Kidney epithelial cell (primary cell): ENCODE measurements at regions not wholly inside any gene's neighbourhood (a gene's known extent, or its start where the extent isn't known, plus 50 kb on each side); places are given as distances from the start of the nearest gene placed in this dataset.

Experiments
- DNase-seq: peaks from one replicate; pipeline ENCODE4 v3.0.0-alpha.2; 2010; ENCODE audit warnings: low read depth
- H3K27me3 ChIP-seq: 2 replicates; pipeline ENCODE4 v1.6.0; 2011; ENCODE audit warnings: low read length; ENCODE audit not compliant: control insufficient read depth, insufficient read depth
- H3K36me3 ChIP-seq: 2 replicates; pipeline ENCODE4 v1.5.1; 2011; ENCODE audit warnings: low read length; ENCODE audit not compliant: control insufficient read depth, insufficient read depth
- H3K4me3 ChIP-seq: 2 replicates; pipeline ENCODE4 v1.5.1; 2011; ENCODE audit warnings: low read depth, mild to moderate bottlenecking, control low read depth, low read length
- CTCF ChIP-seq: IDR thresholded peaks from 2 replicates; pipeline ENCODE4 v1.5.1; 2011; ENCODE audit warnings: mild to moderate bottlenecking, moderate library complexity, low read length, control low read depth, inconsistent platforms; ENCODE audit not compliant: insufficient read depth, poor library complexity, severe bottlenecking

- no peak for TF ChIP-seq CTCF
- no peaks in the 10 kb centered on the region for H3K36me3 ChIP-seq
- DNase-seq = no peak
- no peaks in the 10 kb centered on the region for H3K27me3 ChIP-seq
- H3K4me3 ChIP-seq = no peak overlapping the region
Measured at GRCh38 chr16:66084306-66084705, 282.2 kb upstream of the CDH5 start.

- no peak for TF ChIP-seq CTCF
Measured at GRCh38 chr16:66083171-66083570, 283.3 kb upstream of the CDH5 start.

GRCh38 chr16:66082424-66082823 lies 284.1 kb upstream of the CDH5 start:
- TF ChIP-seq CTCF = no peak

More at GRCh38 chr16:66083171-66083570, 283.3 kb upstream of the CDH5 start:
- Histone ChIP-seq H3K36me3 (no peaks in the 10 kb centered on the region), H3K27me3 (no peaks in the 10 kb centered on the region), H3K4me3 (no peak overlapping the region)
- DNase-seq = no peak

GRCh38 chr16:66081775-66082366 lies 284.6 kb upstream of the CDH5 start:
- TF ChIP-seq CTCF = no peak
- no peaks in the 10 kb centered on the region for H3K27me3 ChIP-seq
- H3K4me3 ChIP-seq = no peak overlapping the region
- peak; percentile 34 for DNase-seq
- no peaks in the 10 kb centered on the region for H3K36me3 ChIP-seq

More at GRCh38 chr16:66082424-66082823, 284.1 kb upstream of the CDH5 start:
- no peak for DNase-seq
- H3K4me3 ChIP-seq = no peak overlapping the region
- H3K36me3 ChIP-seq = no peaks in the 10 kb centered on the region
- H3K27me3 ChIP-seq = no peaks in the 10 kb centered on the region

GRCh38 chr16:66079671-66080334 lies 286.7 kb upstream of the CDH5 start:
- Histone ChIP-seq H3K27me3 (no peaks in the 10 kb centered on the region), H3K4me3 (no peak overlapping the region), H3K36me3 (no peaks in the 10 kb centered on the region)
- no peak for DNase-seq
- TF ChIP-seq CTCF = no peak
